NOMO-1 treated with DMSO at 0.1 percent for 48 hours (cell line): ENCODE measurements at regions not wholly inside any gene's neighbourhood (a gene's known extent, or its start where the extent isn't known, plus 50 kb on each side); places are given as distances from the start of the nearest gene placed in this dataset.

Experiments used
- DNase-seq: peaks from one replicate; lab custom pipeline; 2025; ENCODE audit not compliant: unreplicated experiment; lab: John Stamatoyannopoulos, UW

- no peak for DNase-seq
Observed at GRCh38 chr2:241924069-241924908, 54.8 kb downstream of the RTP5 start.

GRCh38 chr2:241924909-241925250 lies 55.4 kb downstream of the RTP5 start:
- no peak for DNase-seq

- no peak for DNase-seq
Observed at GRCh38 chr2:241925277-241925676, 55.7 kb downstream of the RTP5 start.

GRCh38 chr2:241925821-241926441 lies 56.4 kb downstream of the RTP5 start:
- no peak for DNase-seq

GRCh38 chr2:241926541-241927311 lies 57.2 kb downstream of the RTP5 start:
- no peak for DNase-seq

- no peak for DNase-seq
Observed at GRCh38 chr2:241929551-241930490, 60.3 kb downstream of the RTP5 start.

- no peak for DNase-seq
Observed at GRCh38 chr2:241931084-241931975, 61.8 kb downstream of the RTP5 start.

- no peak for DNase-seq
Observed at GRCh38 chr2:241931976-241932898, 62.7 kb downstream of the RTP5 start.

GRCh38 chr2:241932899-241933178 lies 63.3 kb downstream of the RTP5 start:
- no peak for DNase-seq

- DNase-seq = peak; percentile 16
Observed at GRCh38 chr2:241933179-241933911, 63.8 kb downstream of the RTP5 start.

- no peak for DNase-seq
Observed at GRCh38 chr2:241935314-241935713, 65.8 kb downstream of the RTP5 start.

GRCh38 chr2:241935774-241936173 lies 66.2 kb downstream of the RTP5 start:
- DNase-seq = no peak

GRCh38 chr2:241936457-241937133 lies 67.1 kb downstream of the RTP5 start:
- no peak for DNase-seq

GRCh38 chr2:241937297-241937696 lies 67.8 kb downstream of the RTP5 start:
- no peak for DNase-seq

GRCh38 chr2:241939541-241939940 lies 70.0 kb downstream of the RTP5 start:
- DNase-seq = no peak

GRCh38 chr2:241940329-241940728 lies 70.8 kb downstream of the RTP5 start:
- no peak for DNase-seq

GRCh38 chr2:241941691-241942301 lies 72.3 kb downstream of the RTP5 start:
- DNase-seq = no peak
